ENCODE measurements at regions not wholly inside any gene's neighbourhood (a gene's known extent, or its start where the extent isn't known, plus 50 kb on each side); places are given as distances from the start of the nearest gene placed in this dataset.

DNA sequence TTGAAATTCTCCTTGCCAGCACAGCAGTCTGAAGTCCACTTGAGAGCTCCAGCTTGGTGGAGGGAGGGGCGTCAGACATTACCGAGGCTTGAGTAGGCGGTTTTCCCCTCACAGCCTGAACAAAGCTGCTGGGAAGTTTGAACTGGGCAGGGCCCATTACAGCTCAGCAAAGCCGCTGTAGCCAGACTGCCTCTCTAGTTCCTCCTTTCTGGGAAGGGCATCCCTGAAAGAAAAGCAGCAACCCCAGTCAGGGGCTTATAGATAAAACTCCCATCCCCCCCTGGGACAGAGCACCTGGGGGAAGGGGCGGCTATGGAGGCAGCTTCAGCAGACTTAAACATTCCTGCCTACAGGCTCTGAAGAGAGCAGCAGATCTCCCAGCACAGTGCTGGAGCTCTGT is 325.3 kb downstream of the GJA1 start:
- ATAC-seq (ENCODE audit: low FRiP score), result no peak
- DNase-seq (ENCODE audit: low spot score), result no peak
- TF ChIP-seq CTCF (IDR thresholded peaks at IDR 0.05), result no peak

DNA sequence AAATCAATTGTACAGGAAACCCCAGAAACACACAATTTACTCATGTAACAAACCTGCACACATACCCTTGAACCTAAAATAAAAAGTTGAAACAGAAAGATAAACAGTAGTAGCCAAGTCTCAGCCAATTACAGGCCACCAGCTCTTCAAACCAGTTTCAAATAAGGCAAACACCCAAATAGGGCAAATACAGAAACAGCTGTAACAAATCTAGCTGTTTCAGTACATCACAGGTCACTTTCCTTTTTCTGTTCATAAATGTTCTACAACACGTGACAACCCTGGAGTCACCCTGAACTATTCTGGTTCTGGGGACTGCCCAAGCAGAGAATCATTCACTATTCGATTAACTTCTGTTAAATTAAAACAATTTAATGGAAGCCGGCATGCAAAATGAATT is 329.0 kb downstream of the GJA1 start:
- TF ChIP-seq CTCF (IDR thresholded peaks at IDR 0.05), result no peak
- ATAC-seq (ENCODE audit: low FRiP score), result no peak

GRCh38 chr6:121765060-121765459 is 329.6 kb downstream of the GJA1 start:
- no peak for TF ChIP-seq CTCF (IDR thresholded peaks at IDR 0.05)
- DNase-seq (ENCODE audit: low spot score), result no peak
- no peak for ATAC-seq (ENCODE audit: low FRiP score)

More for the DNA sequence above, 329.0 kb downstream of the GJA1 start:
- no peak for DNase-seq (ENCODE audit: low spot score)

GRCh38 chr6:121767211-121767610 is 331.8 kb downstream of the GJA1 start:
- ATAC-seq (ENCODE audit: low FRiP score) (no peak), DNase-seq (ENCODE audit: low spot score) (no peak)
- TF ChIP-seq CTCF (IDR thresholded peaks at IDR 0.05), result no peak

DNA sequence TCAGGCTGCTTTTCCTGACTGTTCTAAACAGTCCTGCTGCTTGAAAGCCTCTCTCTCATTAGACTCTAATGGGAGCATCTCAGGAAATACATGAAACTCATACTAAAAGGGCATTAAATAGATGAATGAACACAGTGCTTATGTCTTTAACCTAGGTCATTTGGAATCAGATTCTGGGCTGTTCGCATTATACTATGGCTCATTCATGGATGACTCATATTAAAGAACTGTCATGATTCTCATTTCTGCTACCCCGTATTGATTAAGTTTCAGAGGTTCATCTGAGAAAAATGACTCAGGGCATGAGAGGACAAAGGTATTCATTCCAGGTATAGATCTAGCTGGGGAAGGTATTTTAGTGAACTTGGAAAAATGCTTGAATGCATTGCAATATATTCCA is 335.5 kb downstream of the GJA1 start:
- DNase-seq (ENCODE audit: low spot score), result no peak
- TF ChIP-seq CTCF (IDR thresholded peaks at IDR 0.05), result no peak
- ATAC-seq (ENCODE audit: low FRiP score), result no peak

DNA sequence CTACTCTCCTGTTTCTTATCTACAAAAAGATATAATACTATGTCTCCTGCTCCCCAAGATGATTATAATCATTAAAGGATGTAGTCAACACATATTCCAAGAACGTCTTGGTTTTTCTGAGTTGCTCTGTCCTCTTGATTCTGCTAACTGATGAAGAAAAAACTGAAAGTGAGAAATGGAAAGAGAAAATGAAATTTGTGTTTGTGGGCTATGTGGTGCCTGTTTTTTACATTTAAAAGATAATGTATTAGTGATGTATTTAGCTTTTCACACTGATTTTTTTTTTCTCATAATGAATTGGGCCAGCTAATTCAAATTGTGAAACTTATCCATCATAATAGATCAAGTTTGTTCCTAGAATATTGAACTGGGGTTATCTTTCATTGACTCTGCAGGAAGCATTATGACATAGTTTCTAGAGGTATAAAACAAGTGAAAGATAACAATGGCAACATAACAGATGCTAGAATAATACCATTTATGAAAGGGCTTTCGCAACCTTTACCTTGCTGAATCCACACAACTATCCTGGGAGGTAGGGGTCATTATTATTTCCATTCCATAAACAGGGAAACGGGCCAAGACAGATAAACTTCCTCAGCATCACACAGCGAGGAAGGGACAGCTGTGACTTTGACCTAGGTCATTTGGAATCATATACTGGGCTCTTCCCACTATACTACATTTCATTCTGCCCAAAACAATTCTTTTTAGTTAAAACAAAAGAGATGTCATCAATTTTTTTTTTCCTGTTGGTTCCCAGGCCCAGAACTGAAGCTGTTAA is 336.7 kb downstream of the GJA1 start:
- TF ChIP-seq CTCF (IDR thresholded peaks at IDR 0.05), result no peak
- ATAC-seq (ENCODE audit: low FRiP score) (no peak), DNase-seq (ENCODE audit: low spot score) (no peak)

DNA sequence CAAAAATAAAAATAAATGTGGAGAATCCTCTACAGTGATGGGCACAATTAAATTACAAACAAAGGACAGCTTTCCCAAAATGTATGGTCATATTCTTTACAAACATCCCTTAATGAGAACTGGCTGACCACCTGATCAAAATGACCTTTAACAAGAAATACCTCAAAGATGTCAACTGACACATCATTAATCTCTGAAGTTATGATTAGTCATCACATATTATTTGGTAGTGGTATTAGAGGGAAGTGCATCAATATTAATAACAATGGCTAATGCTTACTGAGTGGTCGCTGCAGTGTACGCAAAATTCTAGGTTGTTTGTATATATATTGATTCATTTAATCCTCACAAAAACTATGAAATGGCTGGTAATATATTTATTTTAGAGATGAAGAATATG is 340.6 kb downstream of the GJA1 start:
- DNase-seq (ENCODE audit: low spot score) (no peak), ATAC-seq (ENCODE audit: low FRiP score) (no peak)
- TF ChIP-seq CTCF (IDR thresholded peaks at IDR 0.05), result no peak

Data from omental fat pad (tissue), 3 donors.